PC-3 (cell line): ENCODE measurements at regions not wholly inside any gene's neighbourhood (a gene's known extent, or its start where the extent isn't known, plus 50 kb on each side); places are given as distances from the start of the nearest gene placed in this dataset.

Source experiments
- ATAC-seq: fragments of 200-7000 bp; cut with Tn5 transposase; 2 replicates; pipeline ENCODE4 v1.9.1; 2020; ENCODE audit warnings: mild to moderate bottlenecking, moderate library complexity
- BruUV-seq: library from RNA; stranded (reverse); fragments of 400-500 nt; replicated peaks from 2 replicates; lab custom pipeline; 2021; lab: Mats Ljungman, UMichigan
- CTCF ChIA-PET: fragments of 300-600 bp; sonication (Branson Sonifier 250); formaldehyde crosslinking; loops from one replicate; lab custom pipeline; 2022; ENCODE audit warnings: antibody characterized with exemption; lab: Charles Lee
- POLR2A ChIA-PET: fragments of 300-600 bp; sonication (Branson Sonifier 250); formaldehyde crosslinking; loops from one replicate; lab custom pipeline; 2022; ENCODE audit warnings: antibody characterized with exemption; ENCODE audit not compliant: unreplicated experiment; lab: Charles Lee
- DNase-seq: peaks from one replicate; pipeline ENCODE4 v3.0.0-alpha.2; 2015
- H2AFZ ChIP-seq: fragments of 300-600 bp; sonication (generic); 2 replicates; pipeline ENCODE4 v1.6.0; 2016; ENCODE audit warnings: antibody characterized with exemption, low read length
- H3F3A ChIP-seq: fragments of 300-600 bp; sonication (generic); one replicate; pipeline ENCODE4 v1.6.0; 2017; ENCODE audit warnings: antibody characterized with exemption, low read length, control low read depth, mild to moderate bottlenecking; ENCODE audit not compliant: unreplicated experiment
- H3K27ac ChIP-seq: fragments of 300-600 bp; sonication (generic); 2 replicates; pipeline ENCODE4 v1.5.1; 2016; ENCODE audit warnings: mild to moderate bottlenecking, low read length
- H3K27me3 ChIP-seq: fragments of 300-600 bp; sonication (generic); 2 replicates; pipeline ENCODE4 v1.6.1; 2016; ENCODE audit warnings: low read length, mixed read lengths
- H3K36me3 ChIP-seq: fragments of 300-600 bp; sonication (generic); 2 replicates; pipeline ENCODE4 v1.6.1; 2016; ENCODE audit warnings: low read depth, mixed run types, low read length, mixed read lengths
- H3K4me1 ChIP-seq: fragments of 300-600 bp; sonication (generic); 2 replicates; pipeline ENCODE4 v1.5.1; 2016; ENCODE audit warnings: low read length; ENCODE audit not compliant: insufficient read depth
- H3K4me2 ChIP-seq: fragments of 300-600 bp; sonication (generic); 2 replicates; pipeline ENCODE4 v1.6.0; 2016; ENCODE audit warnings: low read length
- H3K4me3 ChIP-seq: fragments of 300-600 bp; sonication (generic); 2 replicates; pipeline ENCODE4 v1.5.1; 2016; ENCODE audit warnings: mild to moderate bottlenecking, low read length, mixed read lengths
- H3K79me2 ChIP-seq: fragments of 300-600 bp; sonication (generic); 2 replicates; pipeline ENCODE4 v1.6.1; 2017; ENCODE audit warnings: low read length, mixed read lengths
- H3K9ac ChIP-seq: fragments of 300-600 bp; sonication (generic); 2 replicates; pipeline ENCODE4 v1.6.0; 2016; ENCODE audit warnings: mild to moderate bottlenecking, low read length
- H3K9me2 ChIP-seq: fragments of 300-600 bp; sonication (generic); replicated peaks from 2 replicates; pipeline ENCODE4 v1.6.1; 2016; ENCODE audit warnings: mixed run types, low read length, mixed read lengths
- H3K9me3 ChIP-seq: fragments of 300-600 bp; sonication (generic); 2 replicates; pipeline ENCODE4 v1.6.1; 2016; ENCODE audit warnings: low read length, mixed read lengths
- H4K20me1 ChIP-seq: fragments of 300-600 bp; sonication (generic); 2 replicates; pipeline ENCODE4 v1.6.1; 2016; ENCODE audit warnings: low read length, mixed read lengths
- EZH2 ChIP-seq: fragments of 300-600 bp; sonication (generic); IDR thresholded peaks from one replicate; pipeline ENCODE4 v1.6.1; 2017; ENCODE audit warnings: antibody characterized with exemption, mild to moderate bottlenecking, low read length; ENCODE audit not compliant: unreplicated experiment
- EZH2phosphoT487 ChIP-seq: fragments of 300-600 bp; sonication (generic); IDR thresholded peaks from 2 replicates; pipeline ENCODE4 v1.6.1; 2018; ENCODE audit warnings: mild to moderate bottlenecking, antibody characterized with exemption, low read length, borderline replicate concordance
- intact Hi-C: fragments of 100-400 bp; cut with micrococcal nuclease; formaldehyde crosslinking; loops from 2 replicates; pipeline ENCODE4 v1.9.0; 2023
- TF ChIP-seq, protein P1 (sequence below): fragments of 300-600 bp; sonication (generic); conservative IDR thresholded peaks from 2 replicates; pipeline ENCODE4 v1.5.1; 2017; ENCODE audit warnings: antibody characterized with exemption, low read depth, mild to moderate bottlenecking, low read length

DNA sequence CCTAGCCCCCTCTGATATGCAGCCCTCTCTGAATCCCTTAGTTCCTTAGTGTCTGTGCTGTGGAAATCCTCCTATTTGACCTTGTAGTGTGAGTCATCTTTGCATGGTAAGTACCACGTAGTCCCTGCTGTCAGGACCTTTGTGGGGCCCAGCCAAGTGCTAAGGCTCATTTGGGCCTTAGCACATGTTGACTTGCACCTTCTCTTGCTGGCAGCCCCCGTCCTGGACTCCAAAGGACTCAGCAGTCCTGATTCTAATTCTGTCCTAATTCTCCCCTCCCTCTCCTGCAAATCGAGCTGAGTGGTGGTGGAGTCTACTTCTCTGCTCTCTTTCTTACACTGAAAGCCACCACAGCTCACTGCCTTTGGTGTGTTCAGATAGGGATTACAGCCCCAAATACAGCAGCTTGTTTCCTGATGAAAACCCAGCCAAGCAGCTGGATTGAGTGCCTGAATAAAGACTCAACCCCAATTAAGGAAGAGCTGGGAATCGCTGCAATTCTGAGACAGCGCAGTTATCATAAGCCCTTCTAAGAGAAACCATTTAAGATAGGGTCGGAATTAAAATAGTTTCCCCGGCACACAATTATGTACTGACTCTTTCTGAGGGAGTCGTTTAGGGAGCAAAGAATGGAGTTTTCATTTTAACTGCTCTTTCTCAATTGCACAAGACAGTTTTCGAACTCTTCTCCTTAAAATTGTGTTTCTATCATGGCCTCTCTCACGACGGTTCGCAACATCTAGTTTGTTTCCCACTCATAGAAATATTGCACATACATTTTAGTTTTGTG is 215.6 kb upstream of the TNP1 start:
- no peak overlapping the region for H3K4me2 ChIP-seq
- H3K79me2 ChIP-seq: no peaks in the 10 kb centered on the region
- H4K20me1 ChIP-seq: no peaks in the 10 kb centered on the region
- intact Hi-C loops: no loop called here
- TF ChIP-seq, protein P1, sequence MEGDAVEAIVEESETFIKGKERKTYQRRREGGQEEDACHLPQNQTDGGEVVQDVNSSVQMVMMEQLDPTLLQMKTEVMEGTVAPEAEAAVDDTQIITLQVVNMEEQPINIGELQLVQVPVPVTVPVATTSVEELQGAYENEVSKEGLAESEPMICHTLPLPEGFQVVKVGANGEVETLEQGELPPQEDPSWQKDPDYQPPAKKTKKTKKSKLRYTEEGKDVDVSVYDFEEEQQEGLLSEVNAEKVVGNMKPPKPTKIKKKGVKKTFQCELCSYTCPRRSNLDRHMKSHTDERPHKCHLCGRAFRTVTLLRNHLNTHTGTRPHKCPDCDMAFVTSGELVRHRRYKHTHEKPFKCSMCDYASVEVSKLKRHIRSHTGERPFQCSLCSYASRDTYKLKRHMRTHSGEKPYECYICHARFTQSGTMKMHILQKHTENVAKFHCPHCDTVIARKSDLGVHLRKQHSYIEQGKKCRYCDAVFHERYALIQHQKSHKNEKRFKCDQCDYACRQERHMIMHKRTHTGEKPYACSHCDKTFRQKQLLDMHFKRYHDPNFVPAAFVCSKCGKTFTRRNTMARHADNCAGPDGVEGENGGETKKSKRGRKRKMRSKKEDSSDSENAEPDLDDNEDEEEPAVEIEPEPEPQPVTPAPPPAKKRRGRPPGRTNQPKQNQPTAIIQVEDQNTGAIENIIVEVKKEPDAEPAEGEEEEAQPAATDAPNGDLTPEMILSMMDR: no peak
- TF ChIP-seq EZH2: no peak
- no peak for TF ChIP-seq EZH2phosphoT487
- H3K36me3 ChIP-seq: no peaks in the 10 kb centered on the region
- H3F3A ChIP-seq: no peaks in the 10 kb centered on the region
- no peaks in the 10 kb centered on the region for H3K9me3 ChIP-seq
- CTCF ChIA-PET: no interaction called here
- ATAC-seq: no peak
- no peak overlapping the region for H3K9ac ChIP-seq
- H3K27me3 ChIP-seq: no peaks in the 10 kb centered on the region
- no peak overlapping the region for H3K4me3 ChIP-seq
- no peaks in the 10 kb centered on the region for H3K9me2 ChIP-seq
- no peak for DNase-seq
- no peak overlapping the region for H2AFZ ChIP-seq
- no TSS peak for BruUV-seq
- POLR2A ChIA-PET: no interaction called here
- no peaks in the 10 kb centered on the region for H3K4me1 ChIP-seq
- no peak overlapping the region for H3K27ac ChIP-seq

DNA sequence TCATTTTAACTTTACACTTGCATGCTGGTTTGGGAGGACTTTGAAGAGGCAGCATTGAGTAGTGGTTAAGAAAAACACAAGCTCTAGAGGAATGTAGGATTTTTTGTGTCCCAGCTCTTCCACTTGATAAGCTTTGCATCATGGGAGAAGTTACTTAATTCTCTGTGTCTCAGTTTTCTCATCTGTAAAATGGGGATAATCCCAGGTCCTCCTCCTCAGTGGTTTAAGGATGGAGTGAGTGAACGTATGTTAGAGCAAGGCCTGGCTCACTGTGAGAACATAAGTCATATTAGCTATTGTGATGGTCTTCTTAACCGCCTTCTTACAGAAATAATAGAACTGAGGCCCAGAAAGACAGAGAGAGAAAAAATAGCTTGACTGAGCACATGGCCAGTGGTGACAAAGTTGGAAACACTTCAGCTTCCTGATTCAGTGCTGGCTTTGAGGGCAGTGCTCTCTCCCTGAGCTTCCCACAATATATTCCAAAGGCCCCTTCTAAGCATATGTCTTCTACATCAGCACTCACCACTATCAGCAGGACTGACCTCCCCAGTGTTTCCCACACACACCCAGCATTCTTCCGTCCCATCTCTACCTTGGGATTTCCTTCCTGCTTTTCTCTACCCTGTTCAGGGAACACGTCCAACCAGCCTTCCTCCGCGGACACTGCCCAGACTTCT is 214.9 kb upstream of the TNP1 start:
- TF ChIP-seq EZH2: no peak
- TF ChIP-seq, protein P1: no peak
- TF ChIP-seq EZH2phosphoT487: no peak
- H2AFZ ChIP-seq: no peak overlapping the region
- BruUV-seq: no TSS peak
- no peak overlapping the region for H3K27ac ChIP-seq
- H3K9me3 ChIP-seq: no peaks in the 10 kb centered on the region
- no peaks in the 10 kb centered on the region for H3K79me2 ChIP-seq
- intact Hi-C loops: no loop called here
- H4K20me1 ChIP-seq: no peaks in the 10 kb centered on the region
- DNase-seq: no peak
- CTCF ChIA-PET: no interaction called here
- no peaks in the 10 kb centered on the region for H3K9me2 ChIP-seq
- H3K4me2 ChIP-seq: no peak overlapping the region
- H3K4me1 ChIP-seq: no peaks in the 10 kb centered on the region
- no peak for ATAC-seq
- H3K27me3 ChIP-seq: no peaks in the 10 kb centered on the region
- POLR2A ChIA-PET: no interaction called here
- H3F3A ChIP-seq: no peaks in the 10 kb centered on the region
- H3K36me3 ChIP-seq: no peaks in the 10 kb centered on the region
- no peak overlapping the region for H3K9ac ChIP-seq
- no peak overlapping the region for H3K4me3 ChIP-seq

DNA sequence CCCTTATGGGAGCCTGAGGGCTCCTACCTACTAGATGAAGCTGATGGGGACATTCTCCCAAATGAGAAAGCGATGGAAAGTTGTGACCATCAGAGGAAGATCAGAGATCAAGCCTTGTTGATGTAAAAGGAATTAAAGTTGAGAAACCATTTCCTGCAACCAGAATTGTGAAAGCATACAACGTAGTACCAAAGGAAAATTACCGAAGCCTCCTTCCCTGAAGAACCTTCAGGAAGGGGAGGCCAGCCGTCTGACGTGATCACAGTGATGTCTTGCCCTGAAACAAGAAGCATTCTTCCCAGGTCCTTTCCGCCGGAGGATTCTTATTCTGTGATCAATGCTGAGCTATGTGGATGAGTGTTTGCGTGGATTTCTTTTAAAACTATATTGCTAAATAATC is 211.6 kb upstream of the TNP1 start:
- Histone ChIP-seq H2AFZ (no peak overlapping the region), H3K9ac (no peak overlapping the region), H3F3A (no peaks in the 10 kb centered on the region), H3K36me3 (no peaks in the 10 kb centered on the region), H3K9me2 (no peaks in the 10 kb centered on the region), H3K4me1 (peaks cover 6% of the 10 kb centered on the region), H3K27ac (no peak overlapping the region), H3K9me3 (no peaks in the 10 kb centered on the region), H3K79me2 (no peaks in the 10 kb centered on the region), H3K27me3 (no peaks in the 10 kb centered on the region), H3K4me3 (no peak overlapping the region), H4K20me1 (no peaks in the 10 kb centered on the region), H3K4me2 (no peak overlapping the region)
- intact Hi-C loops: no loop called here
- ChIA-PET CTCF (no interaction called here), POLR2A (no interaction called here)
- BruUV-seq: no TSS peak
- TF ChIP-seq, protein P1: no peak
- TF ChIP-seq EZH2: no peak
- no peak for TF ChIP-seq EZH2phosphoT487
- no peak for DNase-seq
- no peak for ATAC-seq
